Tibial artery (tissue), 4 donors: ENCODE measurements at regions not wholly inside any gene's neighbourhood (a gene's known extent, or its start where the extent isn't known, plus 50 kb on each side); places are given as distances from the start of the nearest gene placed in this dataset.

Experiments
- DNase-seq, 2 donors: peaks; one replicate each; pipeline ENCODE4 v3.0.0-alpha.2; 2019
- H3K27ac ChIP-seq, 2 donors: fragments of 200-600 bp; sonication (generic) in 1 of 2; 1 replicate in 1 of 2; 2 replicates in 1 of 2; pipeline ENCODE4 v1.5.1; 2018 to 2019; ENCODE audit warnings: mild to moderate bottlenecking in 1 of 2
- H3K27me3 ChIP-seq, 2 donors: fragments of 200-600 bp; sonication (generic) in 1 of 2; one replicate each; pipeline versions ENCODE4 v1.5.1 to v1.6.0; 2016 to 2019
- H3K36me3 ChIP-seq, 3 donors: fragments of 200-600 bp; sonication (generic) in 2 of 3; one replicate each; pipeline ENCODE4 v1.5.1; 2016 to 2019; ENCODE audit warnings: mild to moderate bottlenecking in 2 of 3
- H3K4me1 ChIP-seq, 4 donors: fragments of 200-600 bp; sonication (generic) in 2 of 4; 1 replicate in 3 of 4; 2 replicates in 1 of 4; pipeline ENCODE4 v1.5.1; 2016 to 2019
- H3K4me3 ChIP-seq, 2 donors: fragments of 200-600 bp; sonication (generic) in 1 of 2; 1 replicate in 1 of 2; 2 replicates in 1 of 2; pipeline ENCODE4 v1.5.1; 2018 to 2019; ENCODE audit warnings: mild to moderate bottlenecking in 2 of 2
- H3K9me3 ChIP-seq, 3 donors: fragments of 200-600 bp; sonication (generic) in 1 of 3; one replicate each; pipeline ENCODE4 v1.5.1; 2016 to 2019
- intact Hi-C: fragments of 100-400 bp; cut with DNase I; formaldehyde crosslinking; loops from one replicate; pipeline ENCODE4 v1.15.0; 2023; ENCODE audit warnings: low total_unique reads
- TF ChIP-seq, protein P1 (sequence below), 2 experiments: fragments of 200-600 bp in 1 of 2; fragments of 450-650 bp in 1 of 2; IDR thresholded peaks; one replicate each; pipeline ENCODE4 v1.5.1; 2017 to 2019; ENCODE audit warnings: antibody characterized with exemption in 2 of 2, mild to moderate bottlenecking in 1 of 2, moderate library complexity in 1 of 2

DNA sequence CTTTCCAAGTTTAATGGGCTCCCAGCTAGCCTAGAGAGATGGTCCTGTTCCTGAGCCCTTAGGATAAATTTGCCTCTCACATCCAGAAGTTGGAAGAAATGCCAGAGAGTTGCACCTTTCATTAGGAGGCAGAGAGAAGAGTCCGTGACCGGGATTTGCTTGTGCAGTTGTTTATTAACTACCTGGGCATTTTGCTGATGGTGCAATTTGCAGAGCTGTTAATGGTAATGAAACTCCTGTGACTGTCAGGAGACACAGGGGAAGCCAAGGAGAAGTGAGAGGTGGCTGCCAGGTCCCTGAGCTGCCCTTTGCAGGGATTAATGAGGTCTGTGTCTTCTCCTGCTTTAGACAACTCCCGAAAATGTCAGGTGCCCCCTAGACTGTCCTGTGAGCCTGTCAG is 69.1 kb upstream of the B3GAT1 start:
- intact Hi-C loops = no loop called here
- Histone ChIP-seq H3K4me3 (no peak overlapping the region), H3K27ac (no peak overlapping the region), H3K9me3 (no peaks in the 10 kb centered on the region), H3K36me3 (no peaks in the 10 kb centered on the region), H3K27me3 (peaks cover 0 to 21% of the 10 kb centered on the region in 2 donors), H3K4me1 (no peaks in the 10 kb centered on the region)
- DNase-seq = no peak
- TF ChIP-seq, protein P1, sequence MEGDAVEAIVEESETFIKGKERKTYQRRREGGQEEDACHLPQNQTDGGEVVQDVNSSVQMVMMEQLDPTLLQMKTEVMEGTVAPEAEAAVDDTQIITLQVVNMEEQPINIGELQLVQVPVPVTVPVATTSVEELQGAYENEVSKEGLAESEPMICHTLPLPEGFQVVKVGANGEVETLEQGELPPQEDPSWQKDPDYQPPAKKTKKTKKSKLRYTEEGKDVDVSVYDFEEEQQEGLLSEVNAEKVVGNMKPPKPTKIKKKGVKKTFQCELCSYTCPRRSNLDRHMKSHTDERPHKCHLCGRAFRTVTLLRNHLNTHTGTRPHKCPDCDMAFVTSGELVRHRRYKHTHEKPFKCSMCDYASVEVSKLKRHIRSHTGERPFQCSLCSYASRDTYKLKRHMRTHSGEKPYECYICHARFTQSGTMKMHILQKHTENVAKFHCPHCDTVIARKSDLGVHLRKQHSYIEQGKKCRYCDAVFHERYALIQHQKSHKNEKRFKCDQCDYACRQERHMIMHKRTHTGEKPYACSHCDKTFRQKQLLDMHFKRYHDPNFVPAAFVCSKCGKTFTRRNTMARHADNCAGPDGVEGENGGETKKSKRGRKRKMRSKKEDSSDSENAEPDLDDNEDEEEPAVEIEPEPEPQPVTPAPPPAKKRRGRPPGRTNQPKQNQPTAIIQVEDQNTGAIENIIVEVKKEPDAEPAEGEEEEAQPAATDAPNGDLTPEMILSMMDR (IDR thresholded peaks at IDR 0.05) = no peak

DNA sequence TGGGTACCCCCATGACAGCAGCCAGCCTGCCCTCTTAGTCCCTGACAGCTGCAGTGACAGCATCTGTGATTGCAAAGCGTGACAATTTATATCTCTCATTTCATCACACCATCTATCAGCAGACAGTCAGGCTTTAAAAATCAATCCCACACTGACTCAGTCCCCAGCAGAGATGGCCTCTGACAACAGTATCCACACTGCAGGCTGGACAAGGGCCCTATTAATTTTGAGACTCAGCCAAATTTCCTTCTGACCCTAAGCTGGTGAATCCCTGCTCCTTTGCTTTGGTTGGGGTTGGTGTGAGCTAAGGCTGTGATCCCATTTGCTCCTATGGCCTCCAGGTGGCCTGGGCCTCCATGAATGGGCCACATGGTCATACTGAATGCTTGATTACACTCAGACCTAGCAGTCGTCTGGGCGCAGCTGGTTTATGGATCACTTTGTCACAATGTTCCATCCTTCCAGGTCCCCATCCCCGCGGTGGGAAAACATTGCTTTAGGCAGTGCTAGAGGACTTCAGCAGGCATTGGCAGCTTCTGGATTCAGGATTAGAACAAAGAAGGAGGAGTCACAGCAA is 68.2 kb upstream of the B3GAT1 start:
- no peak overlapping the region for H3K27ac ChIP-seq
- TF ChIP-seq, protein P1 (IDR thresholded peaks at IDR 0.05) = no peak
- H3K27me3 ChIP-seq = peaks cover 0 to 27% of the 10 kb centered on the region in 2 donors
- DNase-seq = no peak
- no peaks in the 10 kb centered on the region for H3K4me1 ChIP-seq
- H3K9me3 ChIP-seq = no peaks in the 10 kb centered on the region
- H3K36me3 ChIP-seq = no peaks in the 10 kb centered on the region
- intact Hi-C loops = no loop called here
- no peak overlapping the region for H3K4me3 ChIP-seq

DNA sequence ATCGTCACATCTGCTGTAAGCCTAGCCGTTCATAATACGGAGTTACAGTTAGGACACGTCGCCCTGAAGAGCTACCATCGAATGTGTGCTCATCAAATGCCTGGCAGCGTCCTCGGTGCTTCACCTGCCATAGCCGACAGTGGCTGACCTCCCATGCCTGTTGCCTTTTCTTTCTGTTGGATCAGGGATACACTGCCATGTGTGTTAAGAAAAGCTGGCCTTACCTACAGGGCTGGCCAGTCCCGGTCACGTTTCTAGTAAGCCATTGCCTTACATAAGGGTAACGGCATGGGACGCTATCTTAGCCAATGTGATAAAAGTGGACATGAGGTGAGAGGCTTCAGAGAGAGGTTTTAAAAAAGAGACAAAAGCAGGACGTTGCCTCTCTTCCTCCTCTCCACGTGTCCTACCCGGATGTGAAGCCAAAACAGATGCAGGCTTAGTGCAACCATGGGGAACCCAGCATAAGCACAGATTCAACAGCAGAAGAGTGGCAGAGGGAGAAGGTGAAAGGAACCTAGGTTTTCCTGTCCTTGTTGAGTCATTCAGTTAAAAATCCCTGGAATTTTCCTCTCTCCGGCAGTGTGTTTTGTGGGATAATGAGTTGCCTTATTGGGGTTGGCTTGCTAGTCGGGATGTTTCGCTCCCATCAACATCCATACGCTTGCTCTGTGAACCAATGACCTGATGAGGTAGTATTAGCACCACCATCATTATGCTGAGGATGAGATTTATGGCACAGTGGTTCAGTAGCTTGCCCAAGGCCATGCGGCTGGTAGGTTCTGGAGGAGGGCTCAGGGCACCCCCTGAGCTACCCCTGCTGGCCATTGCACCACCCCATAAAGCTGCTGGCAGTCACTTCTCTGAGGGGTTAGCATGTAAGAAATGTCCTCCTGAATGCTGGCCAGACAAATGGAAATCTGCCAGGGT is 67.4 kb upstream of the B3GAT1 start:
- DNase-seq = no peak
- Histone ChIP-seq H3K36me3 (no peaks in the 10 kb centered on the region), H3K4me3 (no peak overlapping the region), H3K4me1 (no peaks in the 10 kb centered on the region), H3K27ac (no peak overlapping the region), H3K27me3 (peaks cover 0 to 34% of the 10 kb centered on the region in 2 donors), H3K9me3 (no peaks in the 10 kb centered on the region)
- intact Hi-C loops = no loop called here
- TF ChIP-seq, protein P1 (IDR thresholded peaks at IDR 0.05) = no peak

DNA sequence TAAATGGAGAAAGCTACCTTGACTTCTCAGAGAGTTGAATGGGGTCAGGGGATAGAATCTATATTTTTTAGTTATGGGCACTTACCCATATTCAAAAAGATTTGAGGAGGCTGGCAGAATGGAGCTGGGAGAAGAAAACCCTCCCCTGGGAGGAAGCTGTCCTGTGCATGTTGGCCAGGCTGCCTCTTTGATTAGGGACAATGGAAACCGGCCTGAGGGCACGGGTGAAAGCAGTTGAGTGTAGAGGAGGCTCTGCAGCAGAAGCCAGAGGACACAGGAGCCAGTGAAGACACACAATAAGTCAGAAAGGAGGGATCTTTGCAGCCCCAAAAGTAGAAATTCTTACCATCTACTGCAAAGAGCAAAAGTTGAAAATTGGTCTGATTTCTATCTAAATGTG is 66.6 kb upstream of the B3GAT1 start:
- H3K4me3 ChIP-seq = no peak overlapping the region
- intact Hi-C loops = no loop called here
- no peaks in the 10 kb centered on the region for H3K4me1 ChIP-seq
- H3K27ac ChIP-seq = no peak overlapping the region
- H3K9me3 ChIP-seq = no peaks in the 10 kb centered on the region
- peaks cover 0 to 43% of the 10 kb centered on the region in 2 donors for H3K27me3 ChIP-seq
- TF ChIP-seq, protein P1 (IDR thresholded peaks at IDR 0.05) = no peak
- DNase-seq = no peak
- no peaks in the 10 kb centered on the region for H3K36me3 ChIP-seq

DNA sequence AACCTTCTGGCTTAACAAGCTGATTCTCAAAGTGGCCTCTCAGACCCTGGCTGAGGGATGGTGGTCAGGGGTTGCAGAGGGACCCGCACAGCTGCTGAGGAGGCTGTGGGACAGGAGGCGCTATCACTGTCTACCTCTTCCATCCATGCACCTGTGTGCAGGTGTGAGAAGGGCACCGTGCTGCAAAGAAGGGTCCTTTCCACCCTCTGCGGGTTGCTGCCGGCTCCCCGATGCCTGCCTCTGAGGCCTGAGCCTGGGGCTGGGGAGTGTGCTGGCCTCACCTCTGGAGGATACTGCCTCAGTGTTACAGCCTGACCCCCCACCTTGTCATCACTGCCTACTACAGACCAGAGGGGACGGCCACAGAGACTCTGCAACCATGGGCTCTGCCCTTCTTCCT is 66.1 kb upstream of the B3GAT1 start:
- H3K36me3 ChIP-seq = no peaks in the 10 kb centered on the region
- H3K4me3 ChIP-seq = no peak overlapping the region
- H3K27me3 ChIP-seq = peaks cover 0 to 47% of the 10 kb centered on the region in 2 donors
- TF ChIP-seq, protein P1 (IDR thresholded peaks at IDR 0.05) = no peak
- no peaks in the 10 kb centered on the region for H3K4me1 ChIP-seq
- H3K27ac ChIP-seq = no peak overlapping the region
- intact Hi-C loops = no loop called here
- DNase-seq = no peak
- H3K9me3 ChIP-seq = no peaks in the 10 kb centered on the region
